Calu3 (cell line): ENCODE measurements at regions not wholly inside any gene's neighbourhood (a gene's known extent, or its start where the extent isn't known, plus 50 kb on each side); places are given as distances from the start of the nearest gene placed in this dataset.

Source experiments
- BruUV-seq: library from RNA; stranded (reverse); fragments of 400-500 nt; replicated peaks from 2 replicates; lab custom pipeline; 2021; lab: Mats Ljungman, UMichigan
- CTCF ChIA-PET: fragments of 300-600 bp; sonication (Branson Sonifier 250); formaldehyde crosslinking; loops from one replicate; lab custom pipeline; 2022; ENCODE audit warnings: antibody characterized with exemption; lab: Charles Lee
- DNase-seq: peaks from one replicate; pipeline ENCODE4 v3.0.0; 2022
- H3K27ac Mint-ChIP-seq: one replicate; pipeline ENCODE4 v1.8.0; 2022; ENCODE audit warnings: mixed read lengths; ENCODE audit not compliant: unreplicated experiment
- H3K27me3 Mint-ChIP-seq: one replicate; pipeline ENCODE4 v1.8.0; 2022; ENCODE audit warnings: mixed read lengths; ENCODE audit not compliant: unreplicated experiment
- H3K36me3 Mint-ChIP-seq: one replicate; pipeline ENCODE4 v1.8.0; 2022; ENCODE audit warnings: mild to moderate bottlenecking, moderate library complexity, mixed read lengths; ENCODE audit not compliant: insufficient read depth, unreplicated experiment
- H3K4me1 Mint-ChIP-seq: one replicate; pipeline ENCODE4 v1.8.0; 2022; ENCODE audit warnings: mild to moderate bottlenecking, low read depth, mixed read lengths; ENCODE audit not compliant: unreplicated experiment
- H3K4me3 Mint-ChIP-seq: one replicate; pipeline ENCODE4 v1.8.0; 2022; ENCODE audit warnings: mild to moderate bottlenecking, low read depth, moderate library complexity, mixed read lengths; ENCODE audit not compliant: unreplicated experiment
- H3K9me3 Mint-ChIP-seq: one replicate; pipeline ENCODE4 v1.8.0; 2022; ENCODE audit warnings: low read depth, mixed read lengths; ENCODE audit not compliant: unreplicated experiment
- intact Hi-C: fragments of 100-400 bp; cut with micrococcal nuclease; formaldehyde crosslinking; loops from one replicate; pipeline ENCODE4 v1.10.0; 2022; ENCODE audit not compliant: unreplicated experiment
- TF ChIP-seq, protein P1 (sequence below): fragments of 200-600 bp; IDR thresholded peaks from one replicate; pipeline ENCODE4 v1.8.0; 2022; ENCODE audit warnings: antibody characterized with exemption; ENCODE audit not compliant: unreplicated experiment

DNA sequence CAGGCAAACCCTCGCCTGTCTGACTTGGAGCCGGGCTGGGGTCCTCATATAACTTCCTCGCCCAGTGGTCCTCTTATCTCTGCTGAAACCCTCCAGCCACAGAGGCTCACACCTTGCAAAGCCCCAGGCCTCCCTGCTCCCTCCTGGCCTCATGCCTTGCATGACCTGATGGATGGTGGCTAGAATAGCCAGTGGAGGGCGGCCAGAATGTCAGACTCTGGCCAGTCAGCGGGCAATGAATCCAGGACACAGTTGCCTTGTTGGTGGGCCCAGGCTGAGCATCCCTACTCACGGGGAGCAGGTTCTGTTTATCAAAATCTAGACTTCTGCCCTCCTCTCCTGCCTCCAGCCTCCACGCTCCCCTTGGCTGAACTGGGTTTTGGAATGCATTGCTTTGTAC, 69.1 kb upstream of the WNT11 start:
- no TSS peak for BruUV-seq
- no peak for DNase-seq
- H3K27ac Mint-ChIP-seq = no peak overlapping the region
- intact Hi-C loops = no loop called here
- no peaks in the 10 kb centered on the region for H3K4me1 Mint-ChIP-seq
- CTCF ChIA-PET = no interaction called here
- H3K9me3 Mint-ChIP-seq = peaks cover 3% of the 10 kb centered on the region
- peaks cover 55% of the 10 kb centered on the region for H3K27me3 Mint-ChIP-seq
- H3K36me3 Mint-ChIP-seq = no peaks in the 10 kb centered on the region
- TF ChIP-seq, protein P1, sequence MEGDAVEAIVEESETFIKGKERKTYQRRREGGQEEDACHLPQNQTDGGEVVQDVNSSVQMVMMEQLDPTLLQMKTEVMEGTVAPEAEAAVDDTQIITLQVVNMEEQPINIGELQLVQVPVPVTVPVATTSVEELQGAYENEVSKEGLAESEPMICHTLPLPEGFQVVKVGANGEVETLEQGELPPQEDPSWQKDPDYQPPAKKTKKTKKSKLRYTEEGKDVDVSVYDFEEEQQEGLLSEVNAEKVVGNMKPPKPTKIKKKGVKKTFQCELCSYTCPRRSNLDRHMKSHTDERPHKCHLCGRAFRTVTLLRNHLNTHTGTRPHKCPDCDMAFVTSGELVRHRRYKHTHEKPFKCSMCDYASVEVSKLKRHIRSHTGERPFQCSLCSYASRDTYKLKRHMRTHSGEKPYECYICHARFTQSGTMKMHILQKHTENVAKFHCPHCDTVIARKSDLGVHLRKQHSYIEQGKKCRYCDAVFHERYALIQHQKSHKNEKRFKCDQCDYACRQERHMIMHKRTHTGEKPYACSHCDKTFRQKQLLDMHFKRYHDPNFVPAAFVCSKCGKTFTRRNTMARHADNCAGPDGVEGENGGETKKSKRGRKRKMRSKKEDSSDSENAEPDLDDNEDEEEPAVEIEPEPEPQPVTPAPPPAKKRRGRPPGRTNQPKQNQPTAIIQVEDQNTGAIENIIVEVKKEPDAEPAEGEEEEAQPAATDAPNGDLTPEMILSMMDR = no peak
- no peak overlapping the region for H3K4me3 Mint-ChIP-seq

DNA sequence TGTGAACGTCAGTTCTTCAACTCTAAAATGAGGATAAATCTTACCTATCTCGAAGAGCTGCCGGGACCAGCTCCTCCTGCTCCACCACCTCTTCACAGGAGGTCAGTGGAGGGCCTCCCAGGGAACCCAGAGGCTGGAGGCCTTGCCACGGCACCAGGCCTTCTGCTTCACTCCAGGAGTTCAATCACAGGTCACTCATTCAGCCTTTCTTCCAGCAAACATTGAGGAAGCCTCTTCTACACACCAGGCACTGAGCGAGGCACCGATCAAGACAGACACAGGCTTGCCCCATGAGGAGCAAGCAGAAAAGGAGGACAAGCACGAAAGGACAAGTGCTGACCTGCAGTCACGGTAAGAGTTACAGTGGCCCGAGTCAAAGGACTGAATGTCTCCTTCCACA, 64.8 kb upstream of the WNT11 start:
- TF ChIP-seq, protein P1 = no peak
- DNase-seq = no peak
- no peak overlapping the region for H3K4me3 Mint-ChIP-seq
- peaks cover 54% of the 10 kb centered on the region for H3K27me3 Mint-ChIP-seq
- no peaks in the 10 kb centered on the region for H3K4me1 Mint-ChIP-seq
- peaks cover 3% of the 10 kb centered on the region for H3K9me3 Mint-ChIP-seq
- H3K27ac Mint-ChIP-seq = no peak overlapping the region
- H3K36me3 Mint-ChIP-seq = peaks cover 10% of the 10 kb centered on the region
- BruUV-seq = no TSS peak
- intact Hi-C loops = no loop called here
- CTCF ChIA-PET = interaction anchor here (0.7 kb wide), 1 partner anchor 299 kb away, joined by 3 read pairs; no protein-coding TSS in a partner anchor

DNA sequence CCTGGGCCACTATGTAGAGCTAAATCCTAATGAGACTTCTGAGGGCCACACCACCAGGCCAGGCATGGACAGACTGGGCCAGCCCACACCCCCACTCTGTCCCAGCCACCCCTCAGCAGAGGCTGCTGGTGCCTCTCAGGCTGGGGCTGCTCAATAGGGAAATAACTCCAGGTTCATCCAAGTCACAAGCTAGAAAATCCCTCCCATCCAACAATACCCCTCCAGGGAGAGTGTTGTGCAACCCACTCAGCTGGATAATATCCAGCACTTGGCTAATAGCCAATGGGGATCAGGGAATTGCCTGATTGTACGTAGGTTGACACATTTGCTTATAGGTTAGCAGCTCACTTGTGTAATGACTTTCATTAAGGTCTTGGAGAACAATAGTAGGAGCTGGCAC, 64.1 kb upstream of the WNT11 start:
- TF ChIP-seq, protein P1 = no peak
- Mint-ChIP-seq H3K9me3 (peaks cover 3% of the 10 kb centered on the region), H3K27me3 (peaks cover 47% of the 10 kb centered on the region), H3K27ac (no peak overlapping the region), H3K4me3 (no peak overlapping the region), H3K36me3 (peaks cover 10% of the 10 kb centered on the region), H3K4me1 (no peaks in the 10 kb centered on the region)
- BruUV-seq = no TSS peak
- CTCF ChIA-PET = no interaction called here
- intact Hi-C loops = no loop called here
- no peak for DNase-seq

DNA sequence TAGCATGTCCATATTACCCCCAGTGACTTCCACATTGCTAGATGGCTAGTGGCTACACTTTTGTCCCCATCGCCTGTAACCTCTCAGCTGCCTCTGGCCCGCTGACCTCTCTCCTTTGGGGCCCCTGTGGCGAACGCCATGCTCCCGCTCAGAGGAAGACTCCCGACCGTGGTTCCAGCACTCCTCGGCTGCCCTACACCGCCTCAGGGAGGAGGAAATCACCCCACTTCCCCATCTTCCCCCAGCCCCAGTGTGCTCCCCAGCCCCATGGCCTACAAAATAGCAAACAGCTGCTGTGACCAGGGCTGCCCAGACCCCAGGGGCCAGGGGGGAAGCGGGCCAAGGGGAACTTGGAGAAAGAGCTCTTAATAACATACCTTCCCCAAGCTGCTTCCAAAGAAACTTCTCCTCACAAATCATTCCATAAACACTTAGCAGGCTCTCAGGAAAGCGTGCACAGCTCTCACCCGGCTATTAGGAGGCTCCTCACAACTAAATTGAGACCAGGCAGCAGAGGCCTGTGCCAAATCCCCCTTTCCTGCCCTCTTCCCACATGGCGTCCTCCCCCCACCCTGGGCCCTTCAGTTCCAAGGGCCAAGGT, 63.5 kb upstream of the WNT11 start:
- CTCF ChIA-PET = no interaction called here
- no peak for DNase-seq
- Mint-ChIP-seq H3K27ac (no peak overlapping the region), H3K4me1 (no peaks in the 10 kb centered on the region), H3K36me3 (peaks cover 10% of the 10 kb centered on the region), H3K27me3 (peaks cover 41% of the 10 kb centered on the region), H3K4me3 (no peak overlapping the region), H3K9me3 (peaks cover 2% of the 10 kb centered on the region)
- BruUV-seq = no TSS peak
- intact Hi-C loops = no loop called here
- TF ChIP-seq, protein P1 = no peak
